Liver (tissue), 8 donors: ENCODE measurements at regions not wholly inside any gene's neighbourhood (a gene's known extent, or its start where the extent isn't known, plus 50 kb on each side); places are given as distances from the start of the nearest gene placed in this dataset.

Experiments used
- DNase-seq: peaks from one replicate; pipeline ENCODE4 v3.0.0-alpha.2; 2017; ENCODE audit warnings: low spot score
- H3K27ac ChIP-seq, 2 donors: one replicate each; pipeline ENCODE4 v1.7.0; 2013; ENCODE audit warnings: inconsistent platforms in 2 of 2, low read length in 2 of 2, control low read depth in 1 of 2, low read depth in 1 of 2, mild to moderate bottlenecking in 1 of 2
- H3K27me3 ChIP-seq, 4 donors: one replicate each; pipeline versions ENCODE4 v1.6.1 to v1.7.0; 2013; ENCODE audit warnings: low read length in 3 of 4, inconsistent platforms in 1 of 4, mild to moderate bottlenecking in 1 of 4, moderate library complexity in 1 of 4; ENCODE audit not compliant: control insufficient read depth in 4 of 4, insufficient read depth in 4 of 4
- H3K36me3 ChIP-seq, 4 donors: one replicate each; pipeline versions ENCODE4 v1.6.1 to v1.7.0; 2013; ENCODE audit warnings: low read length in 3 of 4, mild to moderate bottlenecking in 3 of 4, low read depth in 1 of 4, moderate library complexity in 1 of 4; ENCODE audit not compliant: control insufficient read depth in 4 of 4, insufficient read depth in 3 of 4
- H3K4me1 ChIP-seq, 4 donors: one replicate each; pipeline versions ENCODE4 v1.6.1 to v1.7.0; 2013; ENCODE audit warnings: low read length in 3 of 4, mild to moderate bottlenecking in 3 of 4, moderate library complexity in 1 of 4; ENCODE audit not compliant: control insufficient read depth in 4 of 4, insufficient read depth in 4 of 4
- H3K4me3 ChIP-seq, 3 donors: one replicate each; pipeline versions ENCODE4 v1.6.1 to v1.7.0; 2013; ENCODE audit warnings: low read length in 3 of 3, control low read depth in 1 of 3, low read depth in 1 of 3, mild to moderate bottlenecking in 1 of 3
- H3K9ac ChIP-seq, 2 donors: one replicate each; pipeline ENCODE4 v1.7.0; 2013; ENCODE audit warnings: low read length in 2 of 2, mild to moderate bottlenecking in 2 of 2, moderate library complexity in 2 of 2, control low read depth in 1 of 2, low read depth in 1 of 2
- H3K9me3 ChIP-seq, 4 donors: one replicate each; pipeline versions ENCODE4 v1.6.1 to v1.7.0; 2013; ENCODE audit warnings: low read length in 3 of 4; ENCODE audit not compliant: control insufficient read depth in 4 of 4
- ATF3 ChIP-seq: IDR thresholded peaks from 2 replicates; pipeline ENCODE4 v1.6.1; 2016; ENCODE audit warnings: antibody characterized with exemption
- CTCF ChIP-seq: fragments of 150-350 bp; IDR thresholded peaks from 2 replicates; pipeline ENCODE4 v1.5.1; 2017; ENCODE audit warnings: improper control_type of control experiment, low read depth, low read length; ENCODE audit not compliant: missing input control
- EGR1 ChIP-seq, 2 donors: IDR thresholded peaks; 2 replicates each; pipeline ENCODE4 v1.6.1; 2016 to 2018; ENCODE audit warnings: antibody characterized with exemption in 2 of 2, low read depth in 2 of 2
- FOXA1 ChIP-seq: IDR thresholded peaks from 2 replicates; pipeline ENCODE4 v1.6.1; 2016; ENCODE audit warnings: antibody characterized with exemption
- FOXA2 ChIP-seq: IDR thresholded peaks from 2 replicates; pipeline ENCODE4 v1.6.1; 2016; ENCODE audit warnings: antibody characterized with exemption
- GABPA ChIP-seq, 2 donors: IDR thresholded peaks in 1 of 2; conservative IDR thresholded peaks in 1 of 2; 2 replicates each; pipeline ENCODE4 v1.6.1; 2016; ENCODE audit warnings: antibody characterized with exemption in 2 of 2, mild to moderate bottlenecking in 1 of 2, moderate library complexity in 1 of 2
- HNF4A ChIP-seq, 2 donors: conservative IDR thresholded peaks; 2 replicates each; pipeline ENCODE4 v1.6.1; 2016; ENCODE audit warnings: antibody characterized with exemption in 2 of 2, mild to moderate bottlenecking in 2 of 2
- HNF4G ChIP-seq: IDR thresholded peaks from 2 replicates; pipeline ENCODE4 v1.6.1; 2016; ENCODE audit warnings: antibody characterized with exemption
- JUND ChIP-seq, 2 donors: IDR thresholded peaks; 2 replicates each; pipeline ENCODE4 v1.6.1; 2016; ENCODE audit warnings: antibody characterized with exemption in 2 of 2
- MAX ChIP-seq: IDR thresholded peaks from 2 replicates; pipeline ENCODE4 v1.6.1; 2016; ENCODE audit warnings: antibody characterized with exemption
- NR2F2 ChIP-seq: IDR thresholded peaks from 2 replicates; pipeline ENCODE4 v1.6.1; 2016; ENCODE audit warnings: antibody characterized with exemption
- RAD21 ChIP-seq, 2 donors: IDR thresholded peaks; 2 replicates each; pipeline ENCODE4 v1.6.1; 2016; ENCODE audit warnings: antibody characterized with exemption in 2 of 2, mild to moderate bottlenecking in 2 of 2
- REST ChIP-seq: IDR thresholded peaks from 2 replicates; pipeline ENCODE4 v1.6.1; 2016; ENCODE audit warnings: antibody characterized with exemption, mild to moderate bottlenecking
- RXRA ChIP-seq, 2 donors: IDR thresholded peaks; 2 replicates each; pipeline ENCODE4 v1.6.1; 2017 to 2018; ENCODE audit warnings: antibody characterized with exemption in 2 of 2, mild to moderate bottlenecking in 1 of 2
- SP1 ChIP-seq: IDR thresholded peaks from 2 replicates; pipeline ENCODE4 v1.6.1; 2018; ENCODE audit warnings: antibody characterized with exemption, mild to moderate bottlenecking
- TAF1 ChIP-seq: conservative IDR thresholded peaks from 2 replicates; pipeline ENCODE4 v1.6.1; 2016; ENCODE audit warnings: antibody characterized with exemption, mild to moderate bottlenecking
- YY1 ChIP-seq: IDR thresholded peaks from 2 replicates; pipeline ENCODE4 v1.6.1; 2016; ENCODE audit warnings: antibody characterized with exemption, mild to moderate bottlenecking
- ZBTB33 ChIP-seq: IDR thresholded peaks from 2 replicates; pipeline ENCODE4 v1.6.1; 2016; ENCODE audit warnings: antibody characterized with exemption
- WGBS: extraction: QIAGEN DNeasy Blood & Tissue Kit; methylation state at CpG from one replicate; pipeline ENCODE4 v1.1.7; 2013; 5-methylcytosine and 5-hydroxymethylcytosine counted together
- donor health status: healthy.
- donor health status: healthy.
- donor health status: healthy.
- donor health status: healthy.
- donor health status: healthy.

- DNase-seq: no peak
- no peaks in the 10 kb centered on the region for H3K4me1 ChIP-seq
- TF ChIP-seq RXRA (IDR thresholded peaks at IDR 0.05) (no peak), TAF1 (no peak), RAD21 (IDR thresholded peaks at IDR 0.05) (no peak), ZBTB33 (no peak), EGR1 (IDR thresholded peaks at IDR 0.05; ENCODE audit: low read depth in 2 of 2) (no peak), CTCF (no peak), FOXA1 (no peak), JUND (IDR thresholded peaks at IDR 0.05) (no peak), HNF4A (conservative IDR thresholded peaks at IDR 0.05) (no peak), REST (no peak), MAX (no peak)
- no peaks in the 10 kb centered on the region for H3K9me3 ChIP-seq
- H3K27me3 ChIP-seq: peaks cover 0 to 4% (median 0%) of the 10 kb centered on the region in 4 donors
- 74% methylated on average over 3 of the region's 3 CpGs for WGBS
- H3K4me3 ChIP-seq: no peak overlapping the region
- no peak overlapping the region for H3K9ac ChIP-seq
- H3K27ac ChIP-seq: no peak overlapping the region
- no peaks in the 10 kb centered on the region for H3K36me3 ChIP-seq
Measured at GRCh38 chr5:5587474-5587873, 165.0 kb downstream of the ICE1 start.

- Histone ChIP-seq H3K9ac (no peak overlapping the region), H3K4me1 (no peaks in the 10 kb centered on the region), H3K9me3 (no peaks in the 10 kb centered on the region), H3K27ac (no peak overlapping the region), H3K4me3 (no peak overlapping the region), H3K36me3 (no peaks in the 10 kb centered on the region), H3K27me3 (peaks cover 0 to 4% (median 0%) of the 10 kb centered on the region in 4 donors)
- no peak for DNase-seq
- WGBS: 39% methylated on average over 2 of the region's 2 CpGs
- TF ChIP-seq SP1 (no peak), FOXA1 (no peak), NR2F2 (no peak), CTCF (no peak), RAD21 (IDR thresholded peaks at IDR 0.05) (no peak), HNF4G (no peak), RXRA (IDR thresholded peaks at IDR 0.05) (no peak), HNF4A (conservative IDR thresholded peaks at IDR 0.05) (no peak), ZBTB33 (no peak), ATF3 (no peak), GABPA (IDR thresholded peaks at IDR 0.05 in 1 of 2, conservative IDR thresholded peaks at IDR 0.05 in 1 of 2) (no peak), MAX (no peak), JUND (IDR thresholded peaks at IDR 0.05) (no peak), FOXA2 (no peak), EGR1 (IDR thresholded peaks at IDR 0.05; ENCODE audit: low read depth in 2 of 2) (no peak), YY1 (no peak), TAF1 (no peak)
Measured at GRCh38 chr5:5586721-5587120, 164.2 kb downstream of the ICE1 start.
